GM18867 (cell line): ENCODE measurements at regions not wholly inside any gene's neighbourhood (a gene's known extent, or its start where the extent isn't known, plus 50 kb on each side); places are given as distances from the start of the nearest gene placed in this dataset.

Source experiments
- ATAC-seq: cut with Tn5 transposase; IDR thresholded peaks from one replicate; pipeline ENCODE4 v1.9.1; 2021; ENCODE audit warnings: mild to moderate bottlenecking, moderate library complexity; ENCODE audit not compliant: unreplicated experiment

DNA sequence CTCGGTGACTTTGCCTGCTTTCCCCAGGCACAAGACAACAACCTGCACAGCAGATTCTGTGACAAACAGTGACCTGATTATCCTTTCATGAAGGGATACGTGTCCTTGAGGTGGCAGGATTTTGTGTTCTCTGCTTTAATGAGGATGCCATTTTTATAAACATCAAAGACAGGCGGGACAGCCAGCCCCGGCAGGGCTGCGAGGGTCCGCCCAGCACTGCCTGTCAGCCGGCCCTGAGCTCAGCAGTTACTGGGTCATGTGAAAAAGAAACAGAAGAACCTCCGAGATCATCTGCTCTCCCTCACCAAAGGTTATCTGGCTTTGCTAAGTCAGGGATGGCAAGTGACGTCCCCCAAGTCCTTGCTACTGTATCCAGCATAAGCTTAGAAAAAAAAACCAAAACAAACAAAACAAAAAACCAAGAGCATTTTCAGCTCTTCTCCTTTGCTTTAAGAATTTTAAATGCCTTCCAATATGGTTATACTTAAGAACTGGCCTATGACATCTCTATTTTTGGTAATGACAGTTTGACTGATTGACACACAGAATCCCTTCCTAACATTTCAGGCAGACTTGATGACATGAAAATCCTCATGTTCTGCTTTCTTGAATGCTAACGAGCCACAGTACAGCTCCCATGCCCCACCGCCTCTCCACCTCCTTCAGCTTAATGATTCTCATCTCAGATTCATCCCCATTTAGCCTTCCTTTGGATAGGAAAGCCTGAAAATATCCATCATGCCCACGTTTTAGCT lies 666.6 kb upstream of the ARGLU1 start:
- ATAC-seq: no peak

DNA sequence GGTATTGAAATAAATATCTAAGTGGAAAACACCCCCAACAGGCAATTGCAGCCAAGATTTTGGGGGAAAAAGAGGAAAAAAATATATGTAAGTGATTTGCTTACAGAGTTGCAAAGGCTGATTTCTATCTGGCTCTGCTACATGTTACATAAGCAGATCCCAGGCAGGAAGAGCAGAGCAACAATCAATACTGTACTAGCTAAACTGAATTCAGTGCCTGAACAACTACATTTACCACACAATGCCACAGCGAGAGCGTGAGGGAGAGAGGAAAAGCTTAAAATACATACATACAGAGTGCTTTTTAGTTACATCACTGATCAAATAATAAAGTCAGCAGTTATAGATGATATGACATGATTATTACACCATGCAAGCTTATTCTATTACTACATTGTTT lies 665.6 kb upstream of the ARGLU1 start:
- no peak for ATAC-seq

DNA sequence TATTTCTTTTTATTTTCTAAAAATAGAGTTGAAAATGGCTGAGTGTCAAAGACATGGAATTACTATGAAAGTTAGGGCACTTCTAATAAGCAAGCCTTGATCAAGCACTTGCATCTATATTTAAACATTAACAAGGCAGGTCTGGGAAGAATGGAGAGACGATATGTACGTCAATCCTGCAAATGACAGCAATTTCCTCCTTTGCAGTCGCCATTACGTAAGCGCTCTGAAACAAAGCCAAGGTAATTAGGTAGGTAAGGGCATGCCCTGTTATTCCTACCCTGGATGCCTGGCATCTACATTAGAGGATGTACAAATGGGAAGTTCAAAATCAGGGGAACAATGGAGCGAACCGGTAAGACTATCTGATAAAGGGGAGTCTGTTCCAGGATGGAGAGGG lies 664.0 kb upstream of the ARGLU1 start:
- ATAC-seq: no peak

DNA sequence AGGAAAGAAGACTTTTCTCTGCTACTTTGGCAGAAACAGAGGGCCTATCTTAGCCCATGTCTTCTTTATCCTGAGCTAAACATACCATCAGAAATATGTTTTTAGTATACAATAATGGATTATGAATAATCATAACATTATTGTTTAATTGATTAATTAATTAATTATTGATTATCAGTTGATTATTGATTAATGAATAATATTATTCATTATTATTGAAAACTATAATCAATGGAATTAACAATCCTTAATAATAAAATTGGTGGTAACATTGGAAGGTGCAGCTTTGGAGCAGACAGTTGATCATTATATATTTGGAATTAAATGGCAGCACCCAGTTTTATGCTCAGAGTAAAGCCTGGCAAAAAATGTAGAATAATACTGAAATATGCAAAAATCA lies 655.9 kb upstream of the ARGLU1 start:
- ATAC-seq: no peak

DNA sequence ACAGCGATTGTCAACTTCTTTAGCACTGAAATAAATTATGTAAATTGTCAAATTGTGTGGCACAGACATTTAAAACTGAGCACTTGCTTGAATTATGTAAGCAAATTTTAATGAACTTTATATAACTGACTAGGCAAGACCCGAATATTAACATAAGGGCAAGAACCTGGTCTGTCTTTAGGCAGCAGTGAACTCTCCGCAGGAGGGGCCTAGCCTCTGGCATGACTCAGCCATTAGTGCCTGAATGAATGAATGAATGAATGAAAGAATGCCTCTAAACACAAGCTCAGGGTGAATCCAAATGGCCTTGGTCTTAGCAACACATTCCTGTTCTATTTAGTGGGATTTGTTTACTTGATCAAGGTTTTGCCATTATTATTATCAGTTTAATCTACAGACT lies 654.7 kb upstream of the ARGLU1 start:
- no peak for ATAC-seq

DNA sequence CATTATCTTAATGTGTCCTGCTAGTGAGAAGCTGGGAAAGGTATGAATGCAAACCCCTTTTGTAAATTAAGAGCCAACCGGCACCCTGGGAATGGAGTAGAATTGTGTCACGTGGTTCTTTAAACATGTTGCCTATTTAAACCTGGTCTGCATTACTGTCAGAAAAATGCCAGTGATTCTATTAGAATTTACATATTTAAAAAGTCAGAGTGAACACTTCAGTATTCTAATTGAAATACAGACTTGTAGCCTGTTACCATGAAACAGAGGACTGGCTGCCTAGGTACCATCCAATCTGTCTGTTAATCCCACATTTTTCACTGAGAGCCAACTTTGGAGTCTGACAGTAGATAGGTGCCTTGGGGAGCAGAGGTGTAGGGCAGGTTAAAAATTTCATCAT lies 652.3 kb upstream of the ARGLU1 start:
- ATAC-seq: no peak

DNA sequence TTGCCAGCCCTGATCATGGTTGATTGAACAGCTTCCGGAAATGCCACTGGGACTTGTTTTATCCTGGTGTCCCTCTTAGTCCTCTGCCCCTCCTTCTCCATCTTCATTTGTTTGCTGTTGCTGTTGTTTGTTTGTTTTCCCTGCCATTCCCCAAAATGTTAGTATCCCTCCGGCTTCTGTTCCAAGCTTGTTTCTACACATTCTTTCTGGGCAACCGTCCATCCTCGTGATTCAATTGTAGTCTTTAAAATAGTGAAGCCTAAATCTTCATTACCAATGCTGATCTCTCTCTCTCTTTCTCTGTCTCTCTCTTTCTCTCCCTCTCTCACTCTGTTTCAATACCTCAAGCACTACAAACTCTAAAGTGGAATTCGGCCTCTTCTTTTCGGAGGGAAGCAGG lies 649.3 kb upstream of the ARGLU1 start:
- no peak for ATAC-seq

DNA sequence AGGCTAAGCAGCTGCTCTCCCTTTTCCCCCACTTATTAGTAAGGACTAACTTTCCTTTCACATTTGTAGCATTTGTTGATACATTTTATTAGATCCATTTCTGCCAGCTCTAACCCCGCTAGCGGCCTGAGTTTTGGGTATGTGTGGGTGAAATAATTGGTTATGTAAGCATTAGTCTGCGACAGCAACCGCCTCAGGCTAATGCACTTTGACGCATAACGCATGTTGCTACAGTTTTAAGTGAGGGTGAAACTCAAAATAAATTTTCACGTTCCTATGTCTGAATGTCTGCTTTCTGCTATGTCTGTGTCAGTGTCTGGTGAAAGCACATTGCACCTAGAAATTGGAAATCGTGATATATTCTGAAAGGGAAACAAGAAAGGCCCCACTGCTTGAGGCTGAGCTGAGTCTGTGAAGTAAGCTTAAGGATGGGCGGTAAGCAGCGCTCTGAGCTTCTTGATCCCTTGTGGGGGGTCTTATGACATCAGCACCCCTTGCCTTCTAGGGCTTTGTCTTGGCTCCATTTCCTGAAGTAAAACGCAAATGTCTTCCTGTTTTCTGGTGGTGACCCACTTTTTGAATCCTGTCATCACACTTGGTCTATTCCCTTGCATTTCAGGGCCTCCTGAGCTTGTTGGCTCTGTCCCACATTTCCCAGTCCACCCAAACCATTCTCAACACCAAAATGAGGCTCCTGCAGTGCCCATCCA lies 648.3 kb upstream of the ARGLU1 start:
- no peak for ATAC-seq

DNA sequence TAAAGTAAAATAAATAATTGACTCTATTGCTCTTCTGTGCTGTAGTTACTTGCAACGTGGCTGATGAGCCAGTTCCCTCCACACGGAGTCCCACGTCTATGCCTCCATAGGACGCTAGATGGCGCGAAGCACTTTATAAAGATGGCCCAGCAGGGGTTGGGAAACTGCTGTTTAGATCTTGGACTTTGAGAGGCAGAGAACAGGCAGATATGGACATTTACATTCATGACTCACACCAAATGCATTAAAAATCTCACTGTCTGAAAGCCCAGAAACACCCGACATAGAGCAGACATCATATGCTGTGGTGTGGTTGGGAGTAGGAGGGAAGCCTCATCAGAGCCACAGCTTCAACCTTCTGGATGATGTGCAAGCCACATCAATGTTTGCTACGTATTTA lies 643.1 kb upstream of the ARGLU1 start:
- ATAC-seq: peak; percentile 97

DNA sequence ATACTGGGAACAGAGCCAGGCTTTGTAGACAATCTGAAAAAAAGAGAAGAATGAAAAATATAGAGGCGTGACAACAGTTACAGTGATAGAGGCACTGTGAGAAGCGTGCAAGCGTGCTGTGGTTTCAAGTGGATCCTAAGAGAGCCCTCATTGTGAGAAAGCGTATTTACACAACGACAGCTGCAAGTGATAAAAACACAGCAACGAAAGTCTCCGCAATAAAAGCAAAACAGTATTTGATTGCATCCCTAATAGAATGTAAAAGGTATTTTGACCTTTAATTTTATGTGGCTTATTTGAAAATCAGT lies 642.7 kb upstream of the ARGLU1 start:
- ATAC-seq: no peak

DNA sequence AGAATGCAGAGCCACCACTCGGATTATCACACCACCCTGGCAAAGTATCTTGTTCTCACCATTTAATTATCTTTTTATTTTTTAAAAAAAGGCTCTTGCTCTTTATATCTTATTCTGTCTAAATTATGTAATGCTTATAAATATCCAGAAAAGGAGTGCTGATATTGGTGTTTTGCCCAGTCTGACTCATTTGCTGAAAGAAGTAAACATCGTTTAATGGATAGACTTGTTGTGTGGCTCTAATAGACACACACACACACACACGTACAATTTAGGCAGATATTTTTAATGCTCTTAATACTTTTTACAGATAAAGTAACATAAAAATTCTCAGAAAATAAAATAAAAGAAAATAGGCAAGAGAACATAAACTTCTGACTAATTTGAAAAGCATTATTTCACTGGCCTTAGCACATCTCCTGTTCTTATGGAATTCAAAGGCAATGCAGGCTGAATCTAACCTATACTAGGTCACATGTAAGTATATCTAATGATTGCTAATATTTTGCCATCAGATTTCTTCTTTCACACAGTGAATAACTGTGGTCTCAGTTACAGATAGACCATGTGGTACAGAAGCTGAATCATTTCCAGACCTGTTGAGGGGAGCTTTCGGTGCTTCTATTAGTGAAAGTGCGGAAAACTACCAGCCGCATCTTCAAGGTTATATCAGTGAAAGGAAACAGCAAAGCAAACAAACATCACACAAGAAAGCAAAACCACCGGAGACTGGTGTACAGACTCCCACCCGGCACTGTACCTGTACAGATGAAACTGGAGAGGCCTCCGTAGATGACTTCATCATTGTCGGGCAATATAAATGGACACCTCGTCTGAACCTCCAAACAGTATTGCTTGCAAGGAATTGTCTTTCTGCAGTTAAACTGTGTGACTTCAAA lies 642.1 kb upstream of the ARGLU1 start:
- ATAC-seq: no peak

DNA sequence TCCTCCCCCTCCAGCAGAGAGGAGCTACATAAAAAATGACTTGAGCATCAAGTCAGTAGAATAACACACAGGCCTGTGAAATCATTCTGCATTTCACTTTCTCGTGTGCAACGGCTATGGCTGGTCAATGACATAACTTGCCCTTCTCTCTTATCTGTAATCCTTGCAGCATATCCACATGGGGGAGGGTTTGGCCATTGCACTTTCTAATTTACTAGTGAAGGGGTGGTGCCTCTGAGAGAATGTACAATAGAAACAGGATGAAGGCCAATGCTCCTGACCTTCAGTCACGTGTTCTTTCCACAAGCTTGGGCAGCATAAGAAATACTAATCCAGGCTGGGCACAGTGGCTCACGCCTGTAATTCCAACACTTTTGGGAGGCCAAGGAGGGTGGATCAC lies 641.0 kb upstream of the ARGLU1 start:
- ATAC-seq: no peak

DNA sequence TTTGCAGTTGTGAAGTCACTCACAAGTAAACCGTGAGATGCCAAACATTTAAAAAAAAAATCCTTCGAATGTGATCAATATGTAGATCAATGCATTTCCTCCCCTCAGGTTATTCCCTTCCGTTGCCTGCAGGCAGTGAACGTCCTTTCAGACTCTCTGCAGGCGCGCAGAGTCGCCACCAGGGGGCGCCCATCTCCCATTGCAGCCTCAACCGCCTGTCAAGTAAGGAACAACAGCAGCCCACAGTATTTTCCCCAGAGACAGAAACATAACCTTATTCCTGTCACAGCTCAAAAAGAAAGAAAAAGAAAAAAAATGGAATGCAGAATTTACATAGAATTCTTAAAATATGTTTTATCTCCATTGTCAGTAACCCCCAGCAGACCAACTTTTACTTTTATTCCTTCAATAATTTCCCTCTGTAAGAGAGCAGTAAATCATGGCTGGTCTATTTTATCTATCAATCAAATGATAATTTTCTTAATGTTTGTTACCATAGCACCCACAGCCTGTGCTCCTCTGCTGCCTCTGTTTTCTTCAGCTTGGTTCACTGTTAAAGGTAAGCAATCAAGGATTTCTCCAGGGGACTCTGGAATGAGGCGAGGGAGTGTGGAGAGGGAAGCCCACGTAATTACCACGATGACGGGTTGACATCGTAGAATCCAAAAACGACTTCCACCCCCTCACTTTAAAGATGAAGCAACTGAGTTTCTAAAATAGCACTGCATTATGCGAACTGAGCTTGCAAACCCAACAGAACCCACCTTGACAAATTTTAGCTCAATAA lies 637.6 kb upstream of the ARGLU1 start:
- peak; percentile 96 for ATAC-seq

DNA sequence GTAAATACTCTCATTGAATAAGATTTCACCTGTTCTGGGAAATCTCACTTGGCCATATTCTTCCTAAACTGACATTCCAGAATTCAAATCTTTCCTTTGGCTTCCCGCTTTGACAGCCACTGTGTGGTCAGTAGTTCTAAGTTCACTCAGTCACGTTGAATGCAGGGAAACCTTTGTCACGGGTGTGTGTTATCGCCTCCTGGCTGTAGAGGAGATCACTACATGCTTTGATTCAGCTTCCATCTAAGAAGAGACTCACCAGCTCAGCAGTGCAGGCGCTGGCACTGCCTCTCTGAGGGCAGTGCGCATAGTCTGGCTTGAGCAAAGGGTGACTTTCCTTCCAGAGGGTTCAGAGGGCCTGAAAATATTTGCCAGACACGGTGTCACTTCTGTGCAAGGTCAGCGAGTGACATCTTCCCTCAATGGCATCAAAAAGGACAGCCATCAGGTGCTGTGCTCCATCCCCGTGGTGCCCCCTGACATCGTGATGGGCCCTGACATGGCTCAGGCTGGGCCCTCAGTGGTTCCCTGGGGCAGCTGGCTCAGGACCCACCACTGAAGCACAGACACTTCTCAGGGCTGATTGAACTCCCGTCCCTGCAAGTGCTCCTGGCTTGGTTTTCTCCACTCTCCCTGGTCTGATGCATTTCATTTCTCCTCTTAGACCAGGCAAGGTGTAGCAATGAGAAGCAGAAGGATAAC lies 635.4 kb upstream of the ARGLU1 start:
- ATAC-seq: peak; percentile 52

DNA sequence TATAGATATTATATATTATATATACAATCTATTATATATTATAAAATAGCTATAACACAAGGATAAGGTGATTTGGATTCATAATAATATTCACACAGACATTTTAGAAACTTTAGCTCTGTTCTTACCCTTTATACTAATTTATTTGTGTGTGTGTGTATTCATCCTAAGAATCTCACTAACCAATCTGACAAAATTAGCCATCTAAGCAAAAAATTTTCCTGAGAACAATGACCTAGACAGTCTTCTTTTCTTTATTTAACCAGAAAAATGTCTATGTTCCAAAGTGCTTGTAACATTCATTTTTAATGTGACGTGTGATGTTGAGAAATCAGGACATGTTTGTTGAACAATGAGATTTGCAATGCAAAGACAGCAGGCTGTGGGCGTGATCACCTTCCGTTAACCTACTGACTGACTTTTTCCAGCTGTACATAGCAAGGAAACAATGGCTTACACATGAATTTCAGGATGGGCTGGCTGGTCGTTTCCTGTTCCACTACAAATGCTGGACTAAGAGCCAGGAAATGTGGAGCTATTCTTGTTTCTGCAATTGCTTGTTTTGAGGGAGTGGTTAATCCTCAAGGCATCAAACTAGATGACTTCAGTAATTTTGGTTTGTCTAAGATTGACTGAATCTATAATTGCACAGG lies 634.6 kb upstream of the ARGLU1 start:
- ATAC-seq: no peak

DNA sequence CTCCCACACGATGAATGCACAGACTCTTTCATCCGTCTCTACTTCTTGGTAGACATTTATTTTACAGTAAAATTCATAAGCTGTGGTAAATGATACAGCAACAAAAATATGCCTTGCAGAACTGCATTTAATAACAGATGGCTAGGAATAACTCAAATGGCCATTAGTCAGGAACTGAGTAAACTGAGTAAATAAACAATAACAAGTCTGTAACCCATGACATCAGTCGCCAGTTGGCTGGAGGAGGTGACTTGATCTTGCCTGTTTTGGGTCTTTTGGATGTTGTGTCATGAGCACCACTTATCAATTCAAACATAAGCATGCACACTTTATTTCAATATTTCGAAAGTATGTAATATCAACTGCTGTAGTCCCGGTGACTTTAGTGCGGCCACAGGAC lies 632.6 kb upstream of the ARGLU1 start:
- no peak for ATAC-seq

DNA sequence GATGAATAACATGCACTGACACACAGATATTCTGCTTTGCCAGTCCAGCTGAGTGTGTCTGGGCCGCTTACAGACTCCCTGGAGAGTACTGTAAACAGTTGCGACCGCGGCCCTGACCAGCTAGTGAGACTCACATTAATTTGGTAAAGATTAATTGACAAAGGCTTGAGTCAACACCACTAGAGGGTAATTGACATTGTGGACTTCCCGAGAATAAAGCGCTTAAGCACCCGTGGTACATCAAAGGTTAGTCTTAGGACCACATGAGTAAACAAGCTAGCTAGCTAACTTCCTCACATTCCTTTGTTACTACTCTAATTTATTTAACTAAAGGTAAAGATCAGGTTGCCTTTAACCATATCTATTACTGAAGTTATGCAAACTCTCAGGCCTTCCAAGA lies 624.4 kb upstream of the ARGLU1 start:
- no peak for ATAC-seq

DNA sequence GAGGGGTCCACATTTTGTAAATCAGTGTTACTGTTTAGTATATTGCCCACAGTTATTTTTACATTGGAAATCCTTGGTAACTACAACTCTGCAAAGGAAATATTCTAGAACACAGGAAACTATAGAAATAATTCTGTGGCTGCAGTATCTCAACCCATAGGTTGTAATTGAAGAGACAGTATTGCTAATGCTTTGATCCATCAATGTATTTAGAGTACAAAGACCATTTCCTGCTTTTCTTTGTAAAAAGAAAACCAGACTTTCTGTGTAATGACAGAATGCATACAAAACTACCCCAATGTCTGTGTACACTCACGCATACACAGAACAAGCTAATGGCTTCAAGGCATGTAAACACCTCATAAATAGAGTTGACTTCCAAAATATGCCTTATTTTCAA lies 622.1 kb upstream of the ARGLU1 start:
- ATAC-seq: no peak

DNA sequence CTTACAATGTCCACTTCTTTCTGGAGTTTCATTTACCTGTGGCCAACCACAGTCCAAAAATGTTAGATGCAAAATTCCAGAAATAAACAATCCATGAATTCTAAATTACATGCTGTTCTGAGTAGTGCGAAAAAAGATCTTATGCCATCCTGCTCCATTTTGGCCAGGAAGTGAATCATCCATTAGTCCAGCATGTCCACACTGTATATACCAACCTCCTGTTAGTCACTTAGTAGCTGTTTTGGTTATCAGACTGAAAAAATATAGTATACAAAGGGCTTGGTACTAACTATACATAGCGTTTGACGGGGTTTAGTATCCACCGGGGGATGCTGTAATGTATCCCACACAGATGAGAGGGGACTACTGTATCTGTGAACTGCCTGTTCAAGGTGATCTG lies 618.0 kb upstream of the ARGLU1 start:
- no peak for ATAC-seq
